IPS DF 19.7 (cell line): ENCODE measurements at regions not wholly inside any gene's neighbourhood (a gene's known extent, or its start where the extent isn't known, plus 50 kb on each side); places are given as distances from the start of the nearest gene placed in this dataset.
"Not testable (repeated sequence)": the region's sequence is repeated elsewhere in the genome, so short reads cannot be mapped to it uniquely, and the experiment has no call there.

Experiments used
- DNase-seq: peaks from one replicate; pipeline ENCODE4 v3.0.0-alpha.2; 2013; ENCODE audit warnings: low read depth, low spot score

DNA sequence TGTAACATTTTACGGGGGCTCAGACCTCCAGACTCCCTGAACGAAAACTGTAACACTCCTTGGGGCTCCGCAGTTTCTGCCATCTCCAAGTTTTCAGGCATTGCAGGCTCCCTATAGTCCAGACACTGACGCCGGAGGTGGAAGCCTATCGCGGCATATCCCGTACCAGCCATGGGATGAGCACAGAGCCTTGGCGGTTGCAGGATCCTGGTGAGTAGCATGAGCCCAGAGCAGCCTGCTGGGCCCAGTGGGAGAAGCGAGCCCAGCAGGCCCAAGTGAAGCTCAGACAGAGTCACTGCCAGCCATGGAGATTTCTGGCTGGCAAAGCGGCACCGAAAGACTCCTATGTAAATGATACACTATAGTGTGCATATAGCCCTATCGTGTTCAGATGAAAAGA is 446.8 kb downstream of the COL11A1 start:
- DNase-seq = no peak

DNA sequence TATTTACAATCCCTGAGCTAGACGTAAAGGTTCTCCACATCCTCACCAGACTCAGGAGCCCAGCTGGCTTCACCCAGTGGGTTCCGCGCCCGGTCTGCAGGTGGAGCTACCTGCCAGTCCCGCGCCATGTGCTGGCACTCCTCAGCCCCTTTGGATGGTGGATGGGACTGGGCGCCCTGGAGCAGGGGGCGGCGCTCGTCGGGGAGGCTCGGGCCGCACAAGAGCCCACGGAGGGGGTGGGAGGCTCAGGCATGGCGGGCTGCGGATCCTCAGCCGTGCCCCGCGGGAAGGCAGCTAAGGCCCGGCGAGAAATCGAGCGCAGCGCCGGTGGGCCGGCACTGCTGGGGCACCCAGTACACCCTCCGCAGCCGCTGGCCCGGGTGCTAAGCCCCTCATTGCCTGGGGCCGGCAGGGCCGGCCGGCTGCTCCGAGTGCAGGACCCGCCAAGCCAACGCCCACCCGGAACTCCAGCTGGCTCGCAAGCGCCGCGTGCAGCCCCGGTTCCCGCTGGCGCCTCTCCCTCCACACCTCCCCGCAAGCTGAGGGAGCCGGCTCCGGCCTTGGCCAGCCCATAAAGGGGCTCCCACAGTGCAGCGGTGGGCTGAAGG is 448.3 kb downstream of the COL11A1 start:
- DNase-seq = not testable (repeated sequence)

DNA sequence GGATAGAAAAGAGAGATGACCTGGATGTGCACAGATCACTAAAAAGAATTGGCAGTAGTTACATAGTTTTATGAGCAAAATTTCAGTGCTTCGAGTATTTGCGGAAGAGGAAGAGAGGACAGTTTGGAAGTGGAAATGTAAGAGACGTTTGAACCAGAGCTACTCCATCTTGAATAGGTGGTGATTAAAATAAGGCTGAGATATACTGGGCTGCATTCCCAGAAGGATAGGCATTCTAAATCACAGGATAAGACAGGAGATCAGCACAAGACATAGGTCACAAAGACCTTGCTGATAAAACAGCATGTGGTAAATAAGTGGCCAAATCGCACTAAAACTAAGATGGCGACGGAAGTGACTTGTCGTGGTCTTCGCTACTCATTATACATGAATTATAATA is 453.3 kb downstream of the COL11A1 start:
- no peak for DNase-seq

DNA sequence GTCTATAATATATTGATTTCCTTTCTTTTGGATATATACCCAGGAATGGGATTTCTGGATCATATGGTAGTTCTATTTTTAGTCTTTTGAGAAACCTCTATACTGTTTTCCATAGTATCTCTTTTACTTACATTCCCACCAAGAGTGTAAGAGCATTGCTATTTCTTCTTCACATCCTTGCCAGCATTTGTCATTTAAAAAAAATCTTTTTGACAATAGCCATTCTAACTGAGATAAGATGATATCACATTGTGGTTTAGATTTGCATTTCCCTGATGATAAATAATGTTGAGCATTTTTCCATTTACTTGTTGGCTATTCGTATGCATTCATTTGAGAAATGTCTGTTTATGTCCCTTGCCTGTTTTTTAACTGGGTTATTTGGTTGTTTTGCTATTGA is 467.4 kb downstream of the COL11A1 start:
- DNase-seq = no peak

DNA sequence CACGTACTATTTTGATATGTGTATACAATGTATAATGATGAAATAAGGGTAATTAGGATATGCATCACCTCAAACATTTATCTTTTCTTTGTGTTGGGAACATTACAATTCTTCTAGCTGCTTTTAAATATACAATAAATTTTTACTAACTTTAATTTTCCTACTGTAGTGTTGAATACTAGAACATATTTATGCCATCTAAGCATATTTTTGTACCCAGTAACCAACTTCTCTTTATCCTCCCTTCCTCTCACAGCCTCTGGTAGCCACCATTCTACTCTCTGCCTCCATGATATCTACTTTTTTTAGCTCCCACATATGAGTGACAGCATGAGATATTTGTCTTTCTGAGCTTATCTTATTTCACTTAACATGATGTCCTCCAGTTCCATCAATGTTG is 468.0 kb downstream of the COL11A1 start:
- no peak for DNase-seq

DNA sequence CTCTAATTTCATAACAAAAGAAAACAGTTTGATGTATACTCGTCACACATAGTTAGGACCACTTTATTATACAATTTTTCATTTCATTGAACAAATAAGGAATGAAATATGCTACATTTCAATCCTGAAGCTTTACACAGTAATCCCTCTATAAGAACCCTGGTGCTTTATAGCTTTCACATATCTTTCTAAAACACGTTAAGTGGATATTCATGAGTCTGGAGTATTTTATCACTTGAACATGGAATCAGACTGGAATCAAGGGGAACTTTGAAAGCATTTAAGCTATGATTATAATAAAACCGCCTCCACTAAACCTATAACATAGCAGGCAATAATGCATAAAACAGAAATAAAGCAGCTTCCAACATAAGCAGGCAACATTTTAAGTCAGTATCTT is 476.6 kb downstream of the COL11A1 start:
- no peak for DNase-seq

DNA sequence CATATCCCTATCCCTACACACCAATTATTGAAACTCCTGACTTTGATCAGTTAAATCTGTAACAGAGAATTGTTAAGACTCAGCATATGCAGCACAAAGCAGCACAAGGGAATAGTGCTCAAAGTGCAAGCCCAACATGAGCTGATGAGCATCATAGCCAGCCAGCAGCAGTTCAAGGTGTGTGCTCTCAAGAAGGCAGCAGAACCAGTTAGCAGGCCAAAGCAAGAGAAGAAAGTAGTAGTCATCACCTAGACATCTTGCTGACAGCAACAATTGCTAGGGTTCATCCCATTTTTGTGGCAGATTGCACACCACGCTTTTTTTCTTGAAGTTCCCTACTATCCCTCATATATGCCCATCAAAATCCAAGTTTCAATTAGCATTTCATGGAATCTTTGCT is 478.3 kb downstream of the COL11A1 start:
- DNase-seq = no peak

DNA sequence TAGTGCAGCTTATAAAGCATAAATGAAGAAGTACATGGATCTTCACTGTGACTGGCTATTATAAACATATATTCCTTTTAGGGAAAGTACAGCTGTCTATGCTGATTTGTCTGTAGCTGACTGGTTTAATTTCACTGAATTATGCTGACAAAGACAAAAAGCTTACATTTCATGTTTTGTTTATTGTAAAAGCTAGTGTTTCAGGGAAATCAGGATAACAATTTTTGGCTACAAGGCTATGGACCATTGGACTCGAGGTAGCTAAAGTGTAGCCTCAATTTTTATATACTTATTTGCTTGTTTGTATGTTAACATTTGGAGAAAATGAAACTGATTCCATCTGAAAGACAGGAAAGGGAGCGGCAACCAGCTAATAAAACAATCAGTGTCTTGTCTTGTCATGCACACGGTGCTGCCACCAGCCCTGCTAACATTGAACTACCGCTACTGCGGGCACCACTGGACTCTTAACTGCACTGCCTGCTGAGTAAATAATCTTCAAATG is 480.2 kb downstream of the COL11A1 start:
- no peak for DNase-seq

DNA sequence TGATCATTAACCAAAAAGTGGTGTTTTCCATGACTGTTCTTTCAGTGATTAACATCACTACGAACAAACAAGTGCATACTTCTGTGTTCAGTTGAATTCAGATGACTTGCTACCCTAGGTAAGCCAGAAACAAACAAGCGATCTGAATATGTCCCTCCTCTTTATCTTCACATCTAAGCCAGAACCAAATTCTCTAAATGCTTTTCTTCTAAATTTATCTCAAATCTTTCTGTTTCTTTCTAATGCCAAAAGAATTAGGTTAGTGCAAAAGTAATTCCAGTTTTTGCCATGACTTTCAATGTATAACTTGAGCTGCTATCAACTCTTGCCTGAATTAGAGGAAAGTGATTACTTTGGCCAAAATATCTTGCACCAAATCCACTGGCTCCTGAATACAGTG is 481.2 kb downstream of the COL11A1 start:
- no peak for DNase-seq

DNA sequence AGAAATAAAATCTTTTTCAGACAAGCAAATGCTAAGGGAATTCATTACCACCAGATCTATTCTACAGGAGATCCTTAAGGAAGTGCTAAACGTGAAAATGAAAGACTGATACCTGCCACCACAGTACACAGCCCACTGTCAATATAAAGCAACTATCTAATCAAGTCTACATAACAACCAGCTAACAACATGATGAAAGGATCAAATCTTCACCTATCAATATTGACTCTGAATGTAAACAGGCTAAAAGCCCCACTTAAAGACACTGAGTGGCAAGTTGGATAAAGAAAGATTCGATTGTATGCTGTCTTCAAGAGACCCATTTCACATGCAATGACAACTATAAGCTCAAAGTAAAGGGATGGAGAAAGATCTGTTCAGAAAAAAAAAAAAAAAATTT is 492.4 kb downstream of the COL11A1 start:
- DNase-seq = no peak

DNA sequence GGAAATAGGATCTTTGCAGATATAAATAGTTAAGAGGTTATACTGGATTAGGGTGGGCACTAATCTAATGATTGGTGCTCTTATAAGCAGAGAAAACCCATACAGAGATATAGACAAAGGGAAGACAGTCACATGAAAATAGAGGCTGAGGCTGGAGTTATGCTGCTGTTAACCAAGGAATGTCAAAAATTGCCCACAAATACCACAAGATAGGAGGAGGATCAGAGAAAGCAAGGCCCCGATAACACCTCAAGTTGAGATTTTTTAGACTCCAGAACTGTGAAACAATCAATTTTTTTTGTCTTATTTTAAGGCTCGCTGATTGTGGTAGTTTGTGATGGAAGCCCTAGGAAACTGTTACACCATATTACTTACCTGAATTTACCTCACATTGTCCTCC is 513.2 kb downstream of the COL11A1 start:
- DNase-seq = no peak

DNA sequence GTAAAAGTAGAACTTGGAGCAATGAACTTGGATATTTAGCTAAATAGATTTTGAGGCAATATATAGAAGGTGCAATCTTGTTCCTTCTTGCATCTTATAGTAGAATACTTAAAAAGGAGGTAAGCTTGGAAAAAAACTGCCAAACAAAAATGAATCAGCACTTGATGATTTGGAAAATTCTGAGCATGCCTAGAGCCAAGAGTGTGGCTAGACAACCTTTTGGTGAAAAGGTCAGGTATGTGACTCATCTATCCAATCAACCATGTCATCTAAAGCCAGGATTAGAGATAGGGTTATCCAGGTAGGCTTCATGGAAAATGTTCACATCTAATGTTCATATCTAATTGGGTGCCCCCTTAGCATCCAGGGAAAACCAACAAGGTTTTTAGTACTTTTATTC is 515.0 kb downstream of the COL11A1 start:
- no peak for DNase-seq

DNA sequence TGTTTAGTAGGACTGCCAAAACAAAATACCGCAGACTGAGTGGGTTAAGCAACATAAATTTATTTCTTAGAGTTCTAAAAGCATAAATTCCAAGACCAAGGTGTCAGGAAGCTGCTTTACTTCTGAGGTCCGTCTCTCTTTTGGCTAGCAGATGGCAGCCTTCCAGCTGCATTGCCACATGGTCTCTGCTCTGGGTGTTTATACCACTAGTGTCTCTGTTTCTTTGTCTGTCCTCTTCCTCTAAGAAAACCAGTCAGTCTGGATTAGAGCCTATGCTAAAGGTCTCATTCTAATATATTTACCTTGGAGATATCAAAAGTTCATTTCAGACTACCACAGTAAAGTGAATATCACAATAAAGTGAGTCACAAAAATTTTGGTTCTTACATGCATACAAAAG is 519.8 kb downstream of the COL11A1 start:
- DNase-seq = no peak

DNA sequence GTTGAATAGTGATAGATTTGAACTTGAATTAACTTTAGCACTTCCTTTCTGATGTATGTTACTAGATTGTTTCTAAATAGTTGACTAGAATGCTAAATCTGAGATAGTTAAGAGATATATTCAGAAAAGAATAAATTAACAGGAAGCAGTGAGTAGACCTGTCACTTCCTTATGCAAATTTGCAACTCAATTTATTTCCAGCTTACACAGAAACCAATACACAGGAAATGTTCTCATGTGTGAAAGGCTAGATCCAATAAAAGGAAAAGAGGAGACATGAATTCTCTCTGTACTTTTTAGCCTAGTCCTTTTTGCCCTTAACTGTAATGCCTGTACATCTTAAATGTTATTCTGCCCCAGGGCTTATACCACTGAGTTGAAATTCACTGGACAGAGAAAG is 522.3 kb downstream of the COL11A1 start:
- no peak for DNase-seq

DNA sequence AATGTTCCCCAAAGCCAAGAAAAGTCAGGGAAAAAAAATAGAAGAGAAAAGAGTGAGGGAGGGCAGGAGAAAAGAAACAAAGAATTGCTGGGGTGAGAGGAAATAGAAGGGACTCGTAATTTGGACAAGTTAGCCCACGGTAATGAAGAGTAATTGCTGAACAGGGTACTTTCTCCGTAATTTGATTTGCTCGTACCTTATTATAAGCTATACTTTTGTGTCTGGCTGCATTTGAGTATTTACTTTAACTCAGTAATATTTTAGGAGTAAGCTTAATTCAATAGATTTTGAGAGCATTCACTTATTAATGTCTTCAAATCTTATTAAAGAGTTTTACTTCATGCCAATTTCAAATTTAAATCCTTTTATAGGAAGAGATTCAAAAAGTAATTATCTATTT is 527.5 kb downstream of the COL11A1 start:
- no peak for DNase-seq

DNA sequence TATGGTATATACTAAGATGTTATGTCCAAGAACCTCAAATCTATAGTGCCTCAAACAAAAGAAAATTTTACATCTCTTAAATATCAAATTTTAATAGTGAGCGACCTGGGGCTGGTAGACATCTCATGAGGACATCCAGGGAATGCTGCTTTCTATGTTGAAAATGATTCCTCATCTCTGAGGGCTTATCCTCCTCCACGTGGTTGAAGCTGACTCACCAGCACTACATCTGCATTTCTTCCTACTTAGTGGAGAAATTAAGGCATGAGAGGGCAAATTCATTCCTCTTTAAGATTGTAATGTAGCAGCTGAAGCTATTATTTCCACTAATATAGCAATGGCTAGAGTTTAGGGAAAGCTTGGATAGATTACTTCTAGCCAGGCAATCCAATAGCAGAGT is 529.5 kb downstream of the COL11A1 start:
- DNase-seq = no peak

DNA sequence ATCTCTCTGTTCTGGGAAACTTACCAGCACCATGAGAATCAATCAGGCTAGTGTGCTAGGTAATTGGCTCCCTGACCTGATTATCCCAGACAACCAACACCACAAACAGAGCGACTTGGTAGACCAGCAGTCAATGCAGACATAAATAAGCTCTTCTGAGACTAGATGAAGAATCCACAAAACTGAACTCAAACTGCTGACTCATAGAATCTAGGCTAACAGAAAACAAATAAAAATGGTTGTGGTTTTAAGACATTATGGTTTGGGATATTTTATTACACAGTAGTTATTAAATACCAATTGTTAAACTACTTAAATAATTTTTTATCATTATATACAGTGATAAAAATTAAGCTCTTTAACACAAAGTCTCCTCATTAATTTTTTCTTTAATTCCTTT is 535.7 kb downstream of the COL11A1 start:
- no peak for DNase-seq

DNA sequence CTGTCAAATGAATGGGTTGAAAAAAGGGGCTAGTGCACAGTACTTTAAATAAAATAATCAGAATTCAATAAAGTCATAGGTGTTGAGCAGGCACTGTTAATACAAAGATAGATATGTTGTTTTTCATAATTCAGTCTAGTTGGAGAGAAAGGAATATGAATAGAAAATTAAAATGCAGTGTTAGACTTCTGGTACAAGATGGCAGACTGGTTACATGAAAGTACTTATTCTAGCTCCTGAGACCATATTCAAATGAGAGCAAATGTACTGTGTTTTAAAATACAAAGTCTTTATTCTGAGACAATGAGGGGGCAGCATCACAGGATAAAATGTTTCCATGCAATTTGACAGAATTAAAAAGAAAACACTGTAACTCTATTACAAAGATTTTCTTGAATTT is 542.1 kb downstream of the COL11A1 start:
- no peak for DNase-seq

DNA sequence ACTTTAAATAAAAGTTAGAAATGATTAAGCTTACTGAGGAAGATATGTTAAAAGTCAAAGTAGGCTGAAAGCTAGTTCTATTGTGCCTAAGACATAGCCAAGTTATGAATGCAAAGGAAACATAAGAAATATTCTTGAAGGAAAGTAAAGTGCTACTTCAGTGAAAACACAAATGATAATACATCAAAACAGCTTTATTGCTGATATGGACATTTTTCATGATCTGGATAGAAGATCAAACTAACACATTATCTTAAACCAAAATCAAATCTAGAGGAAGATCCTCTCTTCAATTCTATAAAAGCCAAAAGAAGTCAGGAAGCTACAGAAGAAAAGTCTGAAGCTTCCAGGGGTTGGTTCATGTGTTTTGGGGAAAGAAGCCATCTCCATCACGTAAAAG is 545.9 kb downstream of the COL11A1 start:
- no peak for DNase-seq

DNA sequence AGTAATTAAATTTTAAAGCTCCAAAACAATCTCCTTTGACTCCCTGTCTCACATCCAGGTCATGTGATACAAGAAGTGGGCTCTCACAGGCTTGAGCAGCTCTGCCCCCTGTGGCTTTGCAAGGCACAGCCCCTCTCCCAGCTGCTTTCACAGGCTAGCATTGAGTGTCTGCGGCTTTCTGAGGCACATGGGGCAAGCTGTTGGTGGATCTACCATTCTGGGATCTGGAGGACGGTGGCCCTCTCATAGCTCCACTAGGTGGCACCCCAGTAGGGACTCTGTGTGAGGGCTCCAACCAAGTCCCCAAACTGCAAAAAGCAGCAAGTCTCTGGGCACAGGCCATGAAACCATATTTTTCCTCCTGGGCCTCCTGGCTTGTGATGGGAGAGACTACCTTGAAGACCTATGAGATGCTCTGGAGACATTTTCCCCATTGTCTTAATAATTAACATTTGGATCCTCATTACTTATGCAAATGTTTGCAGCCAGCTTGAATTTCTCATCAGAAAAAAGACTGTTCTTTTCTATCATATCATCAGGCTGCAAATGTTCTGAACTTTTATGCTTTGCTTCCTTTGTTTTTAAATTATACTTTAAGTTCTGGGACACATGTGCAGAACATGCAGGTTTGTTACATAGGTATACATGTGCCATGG is 554.1 kb upstream of the OLFM3 start:
- DNase-seq = peak; percentile 73

DNA sequence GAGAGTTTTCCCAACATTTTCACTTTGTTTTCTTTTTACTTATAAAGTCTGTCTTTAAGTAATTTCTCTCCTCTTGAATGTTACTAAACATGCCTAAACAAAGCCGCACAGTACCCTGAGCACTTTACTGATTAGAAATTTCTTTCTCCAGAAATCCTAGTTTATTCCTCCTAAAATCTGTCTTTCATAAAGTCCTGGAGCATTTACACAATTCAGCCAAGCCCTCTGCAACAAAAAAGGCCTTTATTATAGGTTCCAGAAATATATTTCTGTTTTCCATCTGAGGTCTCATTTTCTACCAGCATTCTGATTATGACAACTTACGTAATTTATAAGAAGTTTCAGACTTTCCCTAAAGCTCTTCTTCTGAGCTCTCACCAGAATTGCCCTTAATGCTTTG is 549.5 kb upstream of the OLFM3 start:
- DNase-seq = no peak

DNA sequence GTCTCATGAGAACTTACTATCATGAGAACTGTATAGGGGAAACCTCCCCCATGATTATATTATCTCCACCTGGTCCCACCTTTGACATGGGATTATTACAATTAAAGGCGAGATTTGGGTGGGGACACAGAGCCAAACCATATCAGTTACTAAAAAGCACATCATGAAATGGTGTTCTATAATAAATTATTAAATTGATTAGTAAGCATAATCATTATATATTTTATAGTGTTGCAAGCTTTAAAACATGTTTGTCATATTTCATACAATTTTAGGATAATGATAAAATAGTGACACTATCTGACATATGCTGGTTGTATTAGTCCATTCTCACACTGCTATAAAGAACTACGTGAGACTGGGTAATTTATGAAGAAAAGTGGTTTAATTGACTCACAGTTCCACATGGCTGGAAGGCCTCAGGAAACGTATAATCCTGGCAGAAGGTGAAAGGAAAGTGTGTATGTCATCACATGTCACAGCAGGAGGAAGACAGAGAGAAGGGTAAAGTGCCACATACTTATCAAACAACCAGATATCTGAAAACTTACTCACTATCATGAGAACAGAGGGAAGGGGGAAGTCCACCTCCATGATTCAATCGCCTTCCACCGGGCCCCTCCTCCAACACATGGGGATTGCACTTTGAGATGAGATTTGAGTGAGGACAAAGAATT is 539.2 kb upstream of the OLFM3 start:
- DNase-seq = no peak

DNA sequence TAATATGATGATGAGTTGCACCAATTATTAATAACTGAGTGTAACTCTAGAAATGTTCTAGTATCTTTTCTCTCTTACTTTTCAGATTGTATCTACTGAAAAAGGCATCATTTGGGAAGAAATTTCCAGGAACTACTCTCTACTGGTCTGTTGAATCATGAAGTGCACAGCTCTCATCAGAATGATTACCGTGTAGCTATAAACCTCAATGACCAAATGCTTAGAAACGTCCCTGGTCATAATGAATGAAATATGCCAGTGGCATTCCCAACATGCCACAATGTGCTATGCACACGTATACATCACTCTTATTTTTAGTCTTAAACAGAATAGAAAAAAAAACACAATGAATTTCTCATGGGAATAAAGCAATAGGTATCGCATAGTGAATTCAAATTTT is 534.3 kb upstream of the OLFM3 start:
- no peak for DNase-seq
